Stimulated activated memory B cell treated with anti-CD40 and anti-IgM and Interleukin-4, amounts not matched to agents 10 μg/mL and 1 μg/mL and 100 μg/mL, for 72 hours (primary cell): ENCODE measurements at regions not wholly inside any gene's neighbourhood (a gene's known extent, or its start where the extent isn't known, plus 50 kb on each side); places are given as distances from the start of the nearest gene placed in this dataset.
"Not testable (repeated sequence)": the region's sequence is repeated elsewhere in the genome, so short reads cannot be mapped to it uniquely, and the experiment has no call there.

Source experiments
- ATAC-seq: fragments of 150-1000 bp; cut with Tn5 transposase; 2 replicates; pipeline ENCODE4 v1.10.0; 2021
- H3K27ac Mint-ChIP-seq: one replicate; pipeline ENCODE4 v1.8.0; 2022; ENCODE audit warnings: mild to moderate bottlenecking, mixed read lengths
- H3K27me3 Mint-ChIP-seq: one replicate; pipeline ENCODE4 v1.8.0; 2022; ENCODE audit warnings: mixed read lengths
- H3K36me3 Mint-ChIP-seq: one replicate; pipeline ENCODE4 v1.8.0; 2022; ENCODE audit warnings: mixed read lengths
- H3K4me1 Mint-ChIP-seq: one replicate; pipeline ENCODE4 v1.8.0; 2022; ENCODE audit warnings: mixed read lengths
- H3K4me3 Mint-ChIP-seq: one replicate; pipeline ENCODE4 v1.8.0; 2022; ENCODE audit warnings: mild to moderate bottlenecking, moderate library complexity, mixed read lengths
- H3K9me3 Mint-ChIP-seq: one replicate; pipeline ENCODE4 v1.8.0; 2022; ENCODE audit warnings: mixed read lengths

DNA sequence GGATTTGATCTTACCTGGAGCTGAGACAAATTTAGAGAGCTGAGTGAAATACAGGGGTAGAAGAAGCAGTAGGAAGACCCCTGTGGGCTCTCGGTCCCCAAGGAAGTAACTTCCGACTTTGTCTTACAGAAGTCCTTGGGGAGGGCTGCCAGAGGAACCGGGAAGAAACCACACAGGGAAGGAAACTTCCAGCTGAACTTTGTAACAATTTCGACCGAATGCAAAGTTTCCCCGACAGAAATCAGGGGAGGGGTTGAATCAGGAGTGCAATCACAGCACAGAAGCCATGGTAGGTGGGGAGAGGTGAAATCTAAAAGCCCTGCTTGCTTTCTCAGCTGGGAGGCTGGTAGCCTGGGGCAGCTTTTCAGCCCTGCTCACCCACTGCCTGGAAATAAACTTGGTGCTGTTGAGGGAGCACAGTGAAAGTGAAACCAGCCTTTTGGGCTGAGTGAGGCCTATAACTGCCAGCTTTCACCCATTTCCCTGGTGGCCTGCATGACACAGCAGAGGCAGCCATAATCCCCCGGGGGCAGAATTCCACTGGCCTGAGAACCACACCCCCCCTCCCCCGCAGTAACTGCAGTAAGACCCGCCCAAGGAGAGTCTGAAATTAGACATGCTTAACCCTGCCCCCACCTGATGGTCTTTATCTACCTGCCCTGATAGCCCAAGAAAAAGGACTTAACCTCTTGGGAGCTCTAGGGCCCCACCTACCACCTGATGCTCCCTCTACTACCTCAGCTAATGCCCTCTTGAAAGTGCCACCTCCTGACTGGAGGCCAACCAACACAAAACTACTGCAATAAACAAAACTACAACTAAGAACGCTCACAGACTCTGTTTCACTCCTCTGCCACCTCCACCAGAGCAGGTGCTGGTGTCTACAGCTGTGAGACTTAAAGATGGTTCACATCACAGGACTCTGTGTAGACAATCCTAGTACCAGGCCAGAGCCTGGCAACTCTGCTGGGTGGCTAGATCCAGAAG, 248.2 kb downstream of the PARM1 start:
- peak overlapping the region; percentile 48 for H3K4me3 Mint-ChIP-seq
- no peaks in the 10 kb centered on the region for H3K27me3 Mint-ChIP-seq
- peak overlapping the region; percentile 73 for H3K27ac Mint-ChIP-seq
- H3K36me3 Mint-ChIP-seq, result peaks cover 6% of the 10 kb centered on the region
- peaks cover 30% of the 10 kb centered on the region for H3K4me1 Mint-ChIP-seq
- peaks cover 3% of the 10 kb centered on the region for H3K9me3 Mint-ChIP-seq
- peak; percentile 87 for ATAC-seq

DNA sequence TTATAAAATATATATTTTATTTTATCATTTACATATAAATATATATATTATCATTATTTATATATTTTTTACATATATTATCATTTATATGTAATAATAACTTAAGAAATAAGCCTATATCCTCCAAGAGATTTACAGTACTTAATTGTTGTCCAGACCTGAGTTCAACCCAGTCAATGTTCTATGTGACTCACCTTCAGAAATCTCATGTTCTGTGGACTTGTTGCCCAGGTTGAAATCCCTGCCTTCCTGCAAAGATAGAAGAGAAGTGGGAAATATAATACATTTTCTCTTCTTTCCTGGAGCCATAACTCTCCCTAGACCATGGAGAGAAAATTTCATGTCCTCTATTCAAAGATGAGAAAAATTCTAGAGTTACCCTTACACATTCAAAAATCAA, 247.3 kb downstream of the PARM1 start:
- peak overlapping the region; percentile 48 for H3K4me3 Mint-ChIP-seq
- peak overlapping the region; percentile 73 for H3K27ac Mint-ChIP-seq
- H3K36me3 Mint-ChIP-seq, result peaks cover 6% of the 10 kb centered on the region
- no peaks in the 10 kb centered on the region for H3K27me3 Mint-ChIP-seq
- H3K4me1 Mint-ChIP-seq, result peaks cover 30% of the 10 kb centered on the region
- no peak for ATAC-seq
- peaks cover 3% of the 10 kb centered on the region for H3K9me3 Mint-ChIP-seq

DNA sequence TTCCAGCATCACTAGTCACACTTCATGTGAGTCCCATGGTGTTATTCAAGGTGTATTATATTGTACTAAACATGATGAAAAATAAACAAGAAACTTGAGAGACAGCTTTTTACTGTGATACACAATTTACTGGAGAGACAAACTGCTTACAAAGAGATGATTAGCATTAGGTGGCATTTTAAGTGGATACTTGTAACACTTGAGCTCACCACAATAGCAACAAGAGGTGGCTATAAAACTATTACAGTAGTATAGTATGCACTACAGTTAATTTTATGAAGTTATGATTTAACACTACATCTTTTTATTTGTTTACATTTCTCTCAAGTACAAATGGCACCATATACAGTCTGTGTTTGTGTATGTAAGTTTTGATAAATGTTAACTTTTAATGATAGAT, 246.6 kb downstream of the PARM1 start:
- peaks cover 6% of the 10 kb centered on the region for H3K36me3 Mint-ChIP-seq
- no peaks in the 10 kb centered on the region for H3K27me3 Mint-ChIP-seq
- H3K9me3 Mint-ChIP-seq, result peaks cover 3% of the 10 kb centered on the region
- H3K4me1 Mint-ChIP-seq, result peaks cover 30% of the 10 kb centered on the region
- ATAC-seq, result no peak
- H3K4me3 Mint-ChIP-seq, result no peak overlapping the region
- no peak overlapping the region for H3K27ac Mint-ChIP-seq

DNA sequence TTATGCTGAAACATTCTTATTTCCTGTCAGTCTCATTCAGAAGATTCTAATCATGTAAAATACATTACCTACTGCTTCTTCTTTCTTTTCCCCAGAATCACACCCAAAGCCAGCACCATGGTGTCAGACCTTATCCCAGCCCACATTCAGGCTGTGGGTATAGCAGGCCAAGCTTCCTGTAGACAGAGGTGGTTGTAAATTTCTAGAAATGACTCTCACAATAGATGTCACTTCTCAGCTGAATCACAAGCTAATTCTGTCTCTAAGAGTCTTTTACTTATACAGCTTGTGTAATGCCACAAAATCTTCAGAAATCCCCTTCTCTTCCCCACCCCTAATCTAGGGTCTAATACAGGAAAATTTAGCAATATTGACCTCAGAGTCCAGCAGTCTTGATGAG, 239.6 kb downstream of the PARM1 start:
- peak; percentile 90 for ATAC-seq
- peaks cover 8% of the 10 kb centered on the region for H3K27me3 Mint-ChIP-seq
- H3K4me3 Mint-ChIP-seq, result no peak overlapping the region
- peak overlapping the region; percentile 28 for H3K27ac Mint-ChIP-seq
- H3K36me3 Mint-ChIP-seq, result no peaks in the 10 kb centered on the region
- peaks cover 14% of the 10 kb centered on the region for H3K4me1 Mint-ChIP-seq
- H3K9me3 Mint-ChIP-seq, result no peaks in the 10 kb centered on the region

DNA sequence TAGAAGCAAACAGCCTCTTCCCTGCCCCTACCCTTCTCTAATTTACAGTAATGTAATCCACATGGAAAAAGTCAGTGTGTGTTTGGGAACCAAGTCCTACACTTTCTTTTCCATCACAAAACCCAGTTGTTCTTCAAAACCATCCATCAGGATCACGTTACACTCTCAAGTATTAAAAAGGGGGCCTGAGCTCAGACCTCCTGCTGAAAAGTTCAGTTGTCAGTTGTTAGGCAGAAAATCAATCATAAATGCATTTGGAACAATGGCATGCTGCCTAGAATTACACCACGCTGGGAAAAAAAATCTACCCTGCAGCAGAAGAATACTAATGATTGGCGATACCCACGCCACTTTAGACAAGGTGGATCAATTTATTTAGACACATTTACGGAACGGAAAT, 236.5 kb downstream of the PARM1 start:
- Mint-ChIP-seq H3K4me1 (peaks cover 25% of the 10 kb centered on the region), H3K9me3 (peaks cover 6% of the 10 kb centered on the region), H3K36me3 (no peaks in the 10 kb centered on the region), H3K27ac (no peak overlapping the region), H3K4me3 (no peak overlapping the region), H3K27me3 (peaks cover 8% of the 10 kb centered on the region)
- ATAC-seq, result no peak

DNA sequence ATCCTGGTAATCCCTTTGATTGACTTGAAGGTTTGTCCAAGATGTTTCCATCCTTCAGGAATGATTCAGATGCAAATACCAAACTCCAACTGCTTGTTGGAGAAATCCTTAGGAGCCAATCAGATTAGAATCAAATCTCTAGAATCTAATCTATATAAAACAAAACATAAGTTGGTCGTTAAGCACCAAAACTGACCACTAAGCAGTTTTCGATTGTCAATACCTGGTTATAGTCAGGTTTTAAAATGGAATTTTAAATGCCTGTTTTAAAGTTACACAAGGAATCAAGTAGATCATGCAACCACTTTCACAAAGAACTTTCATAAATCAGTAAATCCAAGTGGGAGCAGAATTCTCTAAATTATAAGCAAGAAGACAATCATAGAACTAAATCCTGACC, 236.1 kb downstream of the PARM1 start:
- no peak overlapping the region for H3K27ac Mint-ChIP-seq
- H3K36me3 Mint-ChIP-seq, result no peaks in the 10 kb centered on the region
- peaks cover 25% of the 10 kb centered on the region for H3K4me1 Mint-ChIP-seq

DNA sequence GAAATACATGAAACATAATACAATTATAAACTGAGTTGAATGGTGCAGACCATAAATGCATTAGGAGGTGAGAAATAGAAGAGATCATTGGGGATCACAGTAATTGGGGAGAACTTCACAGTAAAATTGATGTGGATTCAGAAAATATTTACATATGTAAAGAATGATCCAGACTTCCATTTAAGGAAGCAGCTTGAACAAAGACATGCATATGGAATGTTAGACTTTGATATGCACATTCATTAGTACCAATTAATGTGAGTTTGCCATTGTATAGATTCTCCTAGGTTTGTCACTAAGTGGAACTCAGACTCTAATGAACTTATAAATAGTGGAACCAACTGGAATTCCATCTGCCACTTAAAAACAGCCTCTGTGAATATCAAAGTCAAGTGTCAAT, 235.6 kb downstream of the PARM1 start:
- H3K36me3 Mint-ChIP-seq, result no peaks in the 10 kb centered on the region
- H3K4me1 Mint-ChIP-seq, result peaks cover 25% of the 10 kb centered on the region
- ATAC-seq, result no peak
- no peak overlapping the region for H3K27ac Mint-ChIP-seq
- no peak overlapping the region for H3K4me3 Mint-ChIP-seq
- H3K27me3 Mint-ChIP-seq, result peaks cover 8% of the 10 kb centered on the region
- H3K9me3 Mint-ChIP-seq, result peaks cover 6% of the 10 kb centered on the region

More for the DNA sequence above, 236.1 kb downstream of the PARM1 start:
- Mint-ChIP-seq H3K4me3 (no peak overlapping the region), H3K27me3 (peaks cover 8% of the 10 kb centered on the region), H3K9me3 (peaks cover 6% of the 10 kb centered on the region)
- ATAC-seq, result no peak

DNA sequence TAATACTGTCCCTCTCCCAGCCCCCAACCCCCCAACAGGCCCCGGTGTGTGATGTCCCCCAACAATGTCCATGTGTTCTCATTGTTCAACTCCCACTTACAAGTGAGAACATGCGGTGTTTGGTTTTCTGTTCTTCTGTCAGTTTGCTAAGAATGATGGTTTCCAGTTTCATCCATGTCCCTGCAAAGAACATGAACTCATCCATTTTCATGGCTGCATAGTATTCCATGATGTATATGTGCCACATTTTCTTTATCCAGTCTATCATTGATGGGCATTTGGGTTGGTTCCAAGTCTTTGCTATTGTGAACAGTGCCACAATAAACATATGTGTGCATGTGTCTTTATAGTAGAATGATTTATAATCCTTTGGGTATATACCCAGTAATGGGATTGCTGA, 232.2 kb downstream of the PARM1 start:
- not testable (repeated sequence) for H3K9me3 Mint-ChIP-seq, H3K36me3 Mint-ChIP-seq, H3K4me3 Mint-ChIP-seq, ATAC-seq, H3K27ac Mint-ChIP-seq
- peaks cover 17% of the 10 kb centered on the region for H3K27me3 Mint-ChIP-seq
- peaks cover 11% of the 10 kb centered on the region for H3K4me1 Mint-ChIP-seq

DNA sequence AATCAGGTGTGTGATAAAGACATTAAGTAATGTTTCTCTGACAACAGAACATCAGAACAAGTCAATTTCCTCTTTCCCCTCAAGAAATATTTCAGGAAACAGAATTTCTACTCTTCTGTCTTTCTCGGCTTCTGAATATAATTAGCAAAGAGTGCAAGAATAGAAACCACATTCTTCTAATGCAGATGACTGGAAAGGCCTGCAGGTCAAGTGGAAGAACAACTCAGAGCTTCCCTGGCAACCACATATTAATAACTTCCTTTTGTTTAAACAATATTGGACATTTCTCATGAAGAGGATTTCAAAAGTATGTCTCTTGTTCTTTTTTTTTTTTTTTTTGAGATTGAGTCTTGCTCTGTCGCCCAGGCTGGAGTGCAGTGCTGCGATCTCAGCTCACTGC, 225.5 kb downstream of the PARM1 start:
- H3K36me3 Mint-ChIP-seq, result peaks cover 8% of the 10 kb centered on the region
- no peak for ATAC-seq
- no peak overlapping the region for H3K4me3 Mint-ChIP-seq
- peaks cover 6% of the 10 kb centered on the region for H3K4me1 Mint-ChIP-seq
- peaks cover 20% of the 10 kb centered on the region for H3K9me3 Mint-ChIP-seq
- peaks cover 20% of the 10 kb centered on the region for H3K27me3 Mint-ChIP-seq
- H3K27ac Mint-ChIP-seq, result no peak overlapping the region

DNA sequence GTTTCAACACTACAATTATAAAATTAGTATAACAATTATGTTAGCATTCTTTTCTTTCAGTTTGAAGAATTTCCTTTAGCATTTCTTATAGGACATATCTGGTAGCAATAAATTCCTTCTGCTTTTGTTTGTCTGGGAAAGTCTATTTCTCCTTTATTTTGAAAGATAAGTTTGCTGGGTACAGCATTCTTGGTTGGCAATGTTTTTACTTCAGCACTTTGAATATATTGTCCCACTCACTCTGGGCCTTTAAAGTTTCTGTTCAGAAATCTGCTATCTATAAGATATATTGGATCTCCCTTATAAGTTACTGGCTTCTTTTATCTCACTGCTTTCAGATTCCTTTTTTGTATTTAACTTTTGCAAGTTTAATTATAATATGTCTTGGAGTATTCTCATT, 222.1 kb downstream of the PARM1 start:
- H3K4me1 Mint-ChIP-seq, result peaks cover 6% of the 10 kb centered on the region
- H3K4me3 Mint-ChIP-seq, result no peak overlapping the region
- no peak for ATAC-seq
- peaks cover 10% of the 10 kb centered on the region for H3K27me3 Mint-ChIP-seq
- H3K36me3 Mint-ChIP-seq, result peaks cover 8% of the 10 kb centered on the region
- H3K9me3 Mint-ChIP-seq, result peaks cover 20% of the 10 kb centered on the region
- no peak overlapping the region for H3K27ac Mint-ChIP-seq

DNA sequence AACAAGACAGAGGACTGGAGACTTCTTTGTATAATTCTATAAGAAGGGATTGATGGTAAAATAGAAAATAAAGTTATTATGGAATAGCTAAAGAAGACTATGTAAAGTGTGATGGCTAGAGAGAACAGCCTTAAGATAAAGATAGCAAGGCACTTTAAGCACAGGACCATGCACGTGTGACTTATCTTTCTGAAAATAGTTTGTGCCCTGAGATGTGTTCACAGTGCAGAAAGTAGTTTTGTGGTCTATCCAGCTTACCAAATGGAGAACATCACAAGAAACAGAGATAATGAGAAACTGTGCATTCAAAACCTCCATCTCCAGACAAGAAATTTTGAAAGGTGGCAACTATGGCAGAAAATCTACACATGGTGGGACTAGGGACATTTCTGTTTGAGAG, 213.3 kb downstream of the PARM1 start:
- H3K4me1 Mint-ChIP-seq, result peaks cover 14% of the 10 kb centered on the region
- H3K27ac Mint-ChIP-seq, result no peak overlapping the region
- H3K27me3 Mint-ChIP-seq, result no peaks in the 10 kb centered on the region
- no peaks in the 10 kb centered on the region for H3K36me3 Mint-ChIP-seq
- ATAC-seq, result no peak
- no peak overlapping the region for H3K4me3 Mint-ChIP-seq
- H3K9me3 Mint-ChIP-seq, result no peaks in the 10 kb centered on the region

DNA sequence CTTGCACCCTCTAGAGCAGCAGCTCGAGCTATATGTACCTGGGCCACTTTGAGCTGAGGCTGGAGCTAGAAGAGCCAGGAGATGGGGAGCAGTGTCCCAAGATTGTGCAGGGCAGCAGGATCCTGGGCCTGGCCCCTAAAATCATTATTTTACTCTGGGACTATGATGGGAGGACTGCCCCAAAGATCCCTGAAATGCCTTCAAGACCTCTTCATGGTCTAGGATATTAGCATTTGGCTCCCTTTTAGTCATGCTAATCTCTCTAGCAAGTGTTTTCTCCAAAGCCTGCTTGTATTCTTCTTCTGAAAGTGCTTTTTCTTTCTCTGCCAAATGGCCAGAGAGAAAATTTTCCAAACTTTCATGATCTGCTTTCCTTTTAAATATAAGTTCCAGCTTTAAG, 211.6 kb downstream of the PARM1 start:
- ATAC-seq, result no peak
- Mint-ChIP-seq H3K27me3 (no peaks in the 10 kb centered on the region), H3K27ac (no peak overlapping the region), H3K9me3 (no peaks in the 10 kb centered on the region), H3K4me3 (no peak overlapping the region), H3K36me3 (no peaks in the 10 kb centered on the region), H3K4me1 (peaks cover 14% of the 10 kb centered on the region)

DNA sequence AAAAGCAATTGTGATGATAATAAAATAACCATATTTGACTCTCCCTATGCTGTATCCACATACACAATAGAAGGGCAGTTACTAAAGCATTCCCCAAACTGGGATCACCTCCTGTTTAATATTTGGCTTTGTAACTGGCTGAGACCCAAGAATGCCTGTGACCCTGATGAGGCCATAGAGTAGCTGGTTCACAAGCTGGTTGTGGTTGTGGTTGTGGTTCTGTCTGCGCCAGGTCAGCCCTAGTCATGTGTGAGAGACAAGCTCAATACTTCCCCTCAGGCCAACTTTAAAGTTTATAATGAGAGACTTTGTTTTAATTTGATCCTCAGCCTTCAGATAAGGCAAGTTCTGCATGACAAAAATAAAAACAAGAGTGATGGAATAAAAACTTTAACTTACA, 209.9 kb downstream of the PARM1 start:
- Mint-ChIP-seq H3K4me1 (peaks cover 7% of the 10 kb centered on the region), H3K27me3 (no peaks in the 10 kb centered on the region), H3K4me3 (no peak overlapping the region), H3K9me3 (no peaks in the 10 kb centered on the region), H3K27ac (no peak overlapping the region), H3K36me3 (no peaks in the 10 kb centered on the region)
- peak; percentile 50 for ATAC-seq

DNA sequence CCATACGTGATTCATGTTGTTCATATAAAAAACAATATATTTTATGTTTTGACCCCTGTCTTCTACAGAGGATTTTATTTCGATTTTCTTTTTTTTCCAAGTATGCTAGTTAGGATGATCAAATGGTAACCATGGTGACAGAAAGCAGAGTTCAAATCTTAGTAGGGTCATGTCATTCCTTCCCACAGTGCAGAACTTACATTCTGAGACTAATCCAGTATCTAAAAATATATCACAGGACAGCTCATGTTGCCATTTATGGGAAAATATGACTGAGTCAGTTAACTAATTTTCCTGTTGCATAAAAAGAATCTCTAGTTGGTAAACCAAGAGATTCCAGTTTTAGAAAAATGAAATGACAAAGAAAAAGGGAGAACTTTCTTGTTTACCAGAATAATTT, 209.5 kb downstream of the PARM1 start:
- H3K9me3 Mint-ChIP-seq, result no peaks in the 10 kb centered on the region
- no peak for ATAC-seq
- H3K4me3 Mint-ChIP-seq, result no peak overlapping the region

DNA sequence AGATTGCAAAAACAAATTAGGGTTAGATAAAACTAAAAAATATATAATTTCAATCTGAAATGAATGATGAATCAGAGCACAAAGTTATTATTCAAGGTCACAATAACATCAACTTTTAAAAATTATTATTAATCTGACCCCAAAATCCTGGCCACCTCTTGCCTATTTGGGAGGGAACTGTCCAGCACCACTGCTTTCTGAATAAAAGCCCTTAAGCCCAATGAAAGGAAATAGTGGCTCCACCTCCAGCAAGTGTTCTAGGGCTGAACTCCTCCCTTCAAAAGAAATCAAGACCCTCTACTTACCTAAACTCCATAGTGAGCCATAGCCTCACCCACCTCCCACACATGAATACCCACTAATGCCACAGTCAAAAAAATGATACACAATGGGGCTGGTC, 208.2 kb downstream of the PARM1 start:
- H3K27me3 Mint-ChIP-seq, result no peaks in the 10 kb centered on the region
- no peaks in the 10 kb centered on the region for H3K9me3 Mint-ChIP-seq
- no peak for ATAC-seq
- H3K4me1 Mint-ChIP-seq, result peaks cover 11% of the 10 kb centered on the region
- H3K27ac Mint-ChIP-seq, result no peak overlapping the region
- no peak overlapping the region for H3K4me3 Mint-ChIP-seq
- no peaks in the 10 kb centered on the region for H3K36me3 Mint-ChIP-seq

More for the DNA sequence above, 209.5 kb downstream of the PARM1 start:
- peaks cover 7% of the 10 kb centered on the region for H3K4me1 Mint-ChIP-seq
- H3K27ac Mint-ChIP-seq, result no peak overlapping the region
- no peaks in the 10 kb centered on the region for H3K27me3 Mint-ChIP-seq
- H3K36me3 Mint-ChIP-seq, result no peaks in the 10 kb centered on the region

DNA sequence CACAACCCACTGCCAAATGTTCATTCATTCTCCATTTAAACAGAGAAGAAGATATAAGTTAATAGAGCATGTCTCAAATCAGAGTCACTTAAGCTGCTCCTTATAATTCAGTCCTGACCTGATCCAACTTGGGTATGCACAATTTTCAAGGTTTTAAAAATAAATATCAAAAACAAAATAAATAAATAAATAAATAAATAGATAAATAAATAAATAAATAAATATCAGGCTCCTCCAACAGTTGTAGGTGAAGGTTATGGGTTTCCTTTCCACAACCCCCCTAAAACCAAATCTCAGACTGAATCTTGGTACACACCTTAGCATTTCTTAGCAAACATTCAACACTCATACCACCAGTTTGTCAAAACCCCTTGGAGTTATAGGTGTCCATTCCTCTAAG, 204.4 kb downstream of the PARM1 start:
- Mint-ChIP-seq H3K4me1 (peaks cover 37% of the 10 kb centered on the region), H3K4me3 (no peak overlapping the region), H3K36me3 (no peaks in the 10 kb centered on the region), H3K27ac (no peak overlapping the region), H3K27me3 (no peaks in the 10 kb centered on the region), H3K9me3 (no peaks in the 10 kb centered on the region)
- ATAC-seq, result no peak
